Hippocampal formation (tissue), 2 donors: ENCODE measurements at regions not wholly inside any gene's neighbourhood (a gene's known extent, or its start where the extent isn't known, plus 50 kb on each side); places are given as distances from the start of the nearest gene placed in this dataset.

Experiments
- DNase-seq, 2 donors: peaks; one replicate each; lab custom pipeline; 2025; lab: John Stamatoyannopoulos, UW

- DNase-seq, result no peak
These were observed 100.3 kb upstream of the C1orf87 start for GRCh38 chr1:60173729-60174505.

- DNase-seq, result no peak
These were observed 99.4 kb upstream of the C1orf87 start for GRCh38 chr1:60173006-60173405.

GRCh38 chr1:60171801-60172200 lies 98.2 kb upstream of the C1orf87 start:
- no peak for DNase-seq

GRCh38 chr1:60170709-60171108 lies 97.1 kb upstream of the C1orf87 start:
- no peak for DNase-seq

- no peak for DNase-seq
These were observed 95.6 kb upstream of the C1orf87 start for GRCh38 chr1:60169206-60169605.

GRCh38 chr1:60162936-60163335 lies 89.4 kb upstream of the C1orf87 start:
- DNase-seq, result no peak

- DNase-seq, result no peak
These were observed 86.6 kb upstream of the C1orf87 start for GRCh38 chr1:60160141-60160540.

GRCh38 chr1:60156371-60156770 lies 82.8 kb upstream of the C1orf87 start:
- no peak for DNase-seq

- no peak for DNase-seq
These were observed 80.4 kb upstream of the C1orf87 start for GRCh38 chr1:60153961-60154360.

GRCh38 chr1:60152891-60153290 lies 79.3 kb upstream of the C1orf87 start:
- DNase-seq, result no peak

- no peak for DNase-seq
These were observed 77.7 kb upstream of the C1orf87 start for GRCh38 chr1:60151311-60151710.

- DNase-seq, result peak in 1 of 2 donors; percentile 10
These were observed 75.7 kb upstream of the C1orf87 start for GRCh38 chr1:60149251-60149650.

- no peak for DNase-seq
These were observed 73.3 kb upstream of the C1orf87 start for GRCh38 chr1:60146884-60147283.

- no peak for DNase-seq
These were observed 72.2 kb upstream of the C1orf87 start for GRCh38 chr1:60145771-60146170.

GRCh38 chr1:60141743-60142142 lies 68.2 kb upstream of the C1orf87 start:
- no peak for DNase-seq

- no peak for DNase-seq
These were observed 67.7 kb upstream of the C1orf87 start for GRCh38 chr1:60141276-60141675.

- no peak for DNase-seq
These were observed 63.8 kb upstream of the C1orf87 start for GRCh38 chr1:60137406-60137805.

GRCh38 chr1:60136395-60136794 lies 62.8 kb upstream of the C1orf87 start:
- DNase-seq, result no peak

GRCh38 chr1:60134716-60135115 lies 61.1 kb upstream of the C1orf87 start:
- no peak for DNase-seq

- DNase-seq, result no peak
These were observed 60.3 kb upstream of the C1orf87 start for GRCh38 chr1:60133848-60134247.

- no peak for DNase-seq
These were observed 59.6 kb upstream of the C1orf87 start for GRCh38 chr1:60133000-60133673.

GRCh38 chr1:60132108-60132507 lies 58.5 kb upstream of the C1orf87 start:
- DNase-seq, result no peak

GRCh38 chr1:60130703-60131102 lies 57.1 kb upstream of the C1orf87 start:
- DNase-seq, result no peak

- DNase-seq, result no peak
These were observed 56.3 kb upstream of the C1orf87 start for GRCh38 chr1:60129911-60130310.
